ENCODE measurements at regions not wholly inside any gene's neighbourhood (a gene's known extent, or its start where the extent isn't known, plus 50 kb on each side); places are given as distances from the start of the nearest gene placed in this dataset.

- TF ChIP-seq, protein P1, sequence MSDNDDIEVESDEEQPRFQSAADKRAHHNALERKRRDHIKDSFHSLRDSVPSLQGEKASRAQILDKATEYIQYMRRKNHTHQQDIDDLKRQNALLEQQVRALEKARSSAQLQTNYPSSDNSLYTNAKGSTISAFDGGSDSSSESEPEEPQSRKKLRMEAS (IDR thresholded peaks at IDR 0.05), result no peak
- TF ChIP-seq FOXA2 (IDR thresholded peaks at IDR 0.05) (no peak), GABPA (IDR thresholded peaks at IDR 0.05 in 1 of 2, conservative IDR thresholded peaks at IDR 0.05 in 1 of 2) (no peak), YY1 (IDR thresholded peaks at IDR 0.05) (no peak)
- TF ChIP-seq, protein P2, sequence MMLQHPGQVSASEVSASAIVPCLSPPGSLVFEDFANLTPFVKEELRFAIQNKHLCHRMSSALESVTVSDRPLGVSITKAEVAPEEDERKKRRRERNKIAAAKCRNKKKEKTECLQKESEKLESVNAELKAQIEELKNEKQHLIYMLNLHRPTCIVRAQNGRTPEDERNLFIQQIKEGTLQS (IDR thresholded peaks at IDR 0.05), result no peak
- TF ChIP-seq, protein P3, sequence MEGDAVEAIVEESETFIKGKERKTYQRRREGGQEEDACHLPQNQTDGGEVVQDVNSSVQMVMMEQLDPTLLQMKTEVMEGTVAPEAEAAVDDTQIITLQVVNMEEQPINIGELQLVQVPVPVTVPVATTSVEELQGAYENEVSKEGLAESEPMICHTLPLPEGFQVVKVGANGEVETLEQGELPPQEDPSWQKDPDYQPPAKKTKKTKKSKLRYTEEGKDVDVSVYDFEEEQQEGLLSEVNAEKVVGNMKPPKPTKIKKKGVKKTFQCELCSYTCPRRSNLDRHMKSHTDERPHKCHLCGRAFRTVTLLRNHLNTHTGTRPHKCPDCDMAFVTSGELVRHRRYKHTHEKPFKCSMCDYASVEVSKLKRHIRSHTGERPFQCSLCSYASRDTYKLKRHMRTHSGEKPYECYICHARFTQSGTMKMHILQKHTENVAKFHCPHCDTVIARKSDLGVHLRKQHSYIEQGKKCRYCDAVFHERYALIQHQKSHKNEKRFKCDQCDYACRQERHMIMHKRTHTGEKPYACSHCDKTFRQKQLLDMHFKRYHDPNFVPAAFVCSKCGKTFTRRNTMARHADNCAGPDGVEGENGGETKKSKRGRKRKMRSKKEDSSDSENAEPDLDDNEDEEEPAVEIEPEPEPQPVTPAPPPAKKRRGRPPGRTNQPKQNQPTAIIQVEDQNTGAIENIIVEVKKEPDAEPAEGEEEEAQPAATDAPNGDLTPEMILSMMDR (IDR thresholded peaks at IDR 0.05; ENCODE audit: low read depth, low read length, missing input control), result no peak
Observed at GRCh38 chr1:81715391-81715790, 85.3 kb upstream of the ADGRL2 start.

Data from liver (tissue), 3 donors.